ENCODE measurements at regions not wholly inside any gene's neighbourhood (a gene's known extent, or its start where the extent isn't known, plus 50 kb on each side); places are given as distances from the start of the nearest gene placed in this dataset.

DNA sequence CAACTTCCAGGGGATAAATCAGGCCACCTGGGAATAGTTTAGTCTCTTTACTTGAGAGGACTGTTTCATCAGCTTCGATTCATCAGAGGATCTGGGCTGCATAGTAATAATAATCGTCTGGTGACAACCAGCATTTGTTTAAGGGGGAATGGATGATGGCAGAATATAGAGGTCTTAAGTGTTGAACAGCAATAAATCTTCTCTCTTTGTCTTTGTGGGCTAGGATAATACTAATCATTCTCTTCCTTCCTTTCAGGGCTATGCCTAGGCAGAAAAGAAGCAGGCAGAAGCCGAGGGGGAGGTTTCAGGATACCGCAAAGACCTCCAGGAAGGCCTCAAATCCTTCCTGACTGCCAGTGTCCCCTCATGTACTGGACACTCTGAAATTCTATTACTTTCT is 150.4 kb upstream of the GAREM1 start:
- DNase-seq (ENCODE audit: low read depth in 4 of 4, low spot score in 3 of 4) = no peak

DNA sequence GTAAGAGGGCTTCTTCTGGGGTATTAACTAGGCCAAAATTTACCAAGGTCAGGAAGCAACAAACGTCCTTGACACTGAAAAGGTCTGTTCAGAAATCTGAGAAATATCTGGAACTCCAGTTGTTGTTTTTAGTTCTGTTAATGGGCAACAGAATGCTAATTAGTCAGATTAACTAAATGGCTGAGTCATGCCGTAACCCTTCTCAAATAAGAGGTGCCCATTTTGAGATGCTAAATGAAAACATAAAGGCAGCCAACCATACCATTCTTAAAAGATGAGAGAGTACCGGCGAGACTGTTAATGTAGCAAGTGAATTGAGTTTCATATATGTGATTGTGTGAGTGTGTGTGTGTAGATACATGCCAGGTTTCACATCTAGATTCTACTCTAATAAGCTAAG is 147.9 kb upstream of the GAREM1 start:
- no peak for DNase-seq (ENCODE audit: low read depth in 4 of 4, low spot score in 3 of 4)

DNA sequence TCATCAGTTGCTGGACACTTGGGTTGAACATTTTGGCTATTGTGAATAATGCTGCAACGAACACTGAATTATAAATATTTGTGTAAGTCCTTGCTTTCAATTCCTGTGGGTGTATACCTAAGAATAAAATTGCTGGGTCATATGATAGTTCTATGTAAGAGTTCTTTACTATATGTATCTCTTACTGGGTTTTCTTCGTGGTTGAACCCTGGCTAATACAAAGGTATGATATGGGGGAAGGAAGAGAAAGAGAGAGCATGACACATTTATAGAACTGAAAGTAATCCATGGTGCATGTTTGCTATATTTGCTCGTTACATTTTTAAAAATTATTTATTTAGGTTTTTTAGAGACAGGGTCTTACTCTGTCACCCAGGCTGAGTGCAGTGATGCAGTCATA is 143.1 kb upstream of the GAREM1 start:
- DNase-seq (ENCODE audit: low read depth in 4 of 4, low spot score in 3 of 4) = no peak

- DNase-seq (ENCODE audit: low read depth in 4 of 4, low spot score in 3 of 4) = peak in 3 of 4 donors; percentile 21 to 65 (median 31)
These were observed 142.0 kb upstream of the GAREM1 start for GRCh38 chr18:32612651-32613050.

- DNase-seq (ENCODE audit: low read depth in 4 of 4, low spot score in 3 of 4) = peak in 1 of 4 donors; percentile 42
These were observed 139.5 kb upstream of the GAREM1 start for GRCh38 chr18:32610176-32610575.

DNA sequence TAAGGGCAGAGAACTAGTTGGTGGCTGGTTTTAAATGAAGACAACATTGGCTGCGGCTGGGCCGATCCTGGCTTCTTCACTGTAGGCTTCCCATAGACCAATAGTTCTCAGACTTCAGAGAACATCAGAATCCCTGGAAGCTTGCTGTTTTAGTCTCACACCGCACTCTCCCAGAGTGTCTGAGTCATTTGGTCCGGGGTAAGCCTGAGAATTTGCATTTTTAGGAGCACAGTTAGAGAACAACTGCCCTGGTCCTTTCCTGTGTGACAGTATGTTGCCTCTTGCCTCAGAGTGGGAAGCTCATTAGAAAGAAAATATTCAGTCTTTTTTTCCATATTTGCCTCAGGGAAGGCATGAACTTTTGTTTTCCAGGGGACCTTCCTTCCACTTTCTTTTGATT is 137.1 kb upstream of the GAREM1 start:
- no peak for DNase-seq (ENCODE audit: low read depth in 4 of 4, low spot score in 3 of 4)

DNA sequence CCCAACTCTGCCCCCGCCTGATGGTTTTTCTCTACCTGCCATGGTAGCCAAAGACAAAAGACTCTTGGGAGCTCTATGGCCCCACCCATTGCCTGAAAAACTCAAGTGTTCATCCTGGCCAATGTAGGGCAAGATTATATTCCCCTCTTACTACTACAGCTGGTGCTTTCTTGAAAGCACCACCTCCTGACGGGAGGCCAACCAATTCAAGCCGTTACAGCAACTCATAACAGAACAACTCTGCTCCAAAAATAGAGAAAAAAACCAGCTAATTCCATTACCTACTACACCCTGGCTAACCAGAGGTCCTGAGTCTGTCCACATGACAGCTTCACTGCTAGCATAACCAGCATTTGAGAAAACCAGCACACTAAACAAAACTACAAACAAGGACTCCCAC is 127.5 kb upstream of the GAREM1 start:
- no peak for DNase-seq (ENCODE audit: low read depth in 4 of 4, low spot score in 3 of 4)

DNA sequence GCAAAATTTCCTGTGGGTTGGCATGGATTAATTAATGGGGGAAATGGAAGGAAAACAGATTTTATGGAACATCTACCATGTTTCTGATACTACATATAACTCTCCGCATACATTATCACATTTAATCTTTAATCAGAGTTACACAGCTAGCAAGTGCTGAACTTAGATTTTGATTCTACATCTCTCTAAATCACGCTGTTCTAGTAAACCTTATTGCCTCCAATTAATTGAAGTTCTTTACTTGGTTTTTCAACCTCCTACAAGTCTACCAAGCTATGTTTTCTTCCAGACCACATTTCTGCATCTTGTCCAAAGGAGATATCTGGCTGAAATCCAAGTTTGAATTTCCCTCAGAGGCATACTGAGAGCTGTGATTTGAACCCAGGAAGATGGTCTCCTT is 125.8 kb upstream of the GAREM1 start:
- no peak for DNase-seq (ENCODE audit: low read depth in 4 of 4, low spot score in 3 of 4)

DNA sequence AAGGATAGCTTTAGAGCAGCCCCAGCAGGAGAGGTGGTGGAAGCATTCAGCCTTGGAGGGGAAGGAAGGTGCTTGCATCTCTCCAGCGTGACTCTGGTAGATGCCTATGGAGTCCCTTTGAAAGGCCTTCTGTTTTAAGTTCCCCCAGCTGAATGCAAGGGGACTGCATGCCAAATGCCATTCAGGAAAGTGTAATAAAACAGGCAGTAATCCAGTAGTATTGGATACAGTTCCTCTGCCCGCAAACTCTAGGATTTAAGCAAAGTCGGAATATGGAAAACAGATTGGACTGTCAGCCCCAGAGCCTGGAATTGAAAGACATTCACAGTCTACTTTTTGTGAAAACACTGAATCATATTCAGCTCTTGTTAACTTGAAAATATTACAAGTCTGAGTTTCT is 125.2 kb upstream of the GAREM1 start:
- no peak for DNase-seq (ENCODE audit: low read depth in 4 of 4, low spot score in 3 of 4)

GRCh38 chr18:32588191-32588590 is 117.5 kb upstream of the GAREM1 start:
- DNase-seq (ENCODE audit: low read depth in 4 of 4, low spot score in 3 of 4) = no peak

DNA sequence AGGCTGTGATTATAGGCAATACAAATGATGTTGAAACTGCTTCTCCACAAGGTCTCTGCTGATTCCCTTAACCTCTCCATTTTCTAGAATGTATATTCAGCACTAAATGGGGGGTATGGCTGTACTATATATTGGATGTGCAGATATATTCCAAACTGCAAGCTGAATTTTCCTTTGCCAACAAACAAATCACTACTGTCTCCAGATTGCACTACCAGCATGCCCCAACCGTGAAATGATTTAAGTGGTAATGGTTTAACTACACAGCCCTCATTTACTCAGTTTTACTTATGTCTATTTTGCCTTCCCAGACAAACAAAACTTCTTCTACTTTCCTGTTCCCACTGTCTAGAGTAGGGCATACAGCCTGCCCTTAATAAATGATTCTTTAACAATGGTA is 112.7 kb upstream of the GAREM1 start:
- no peak for DNase-seq (ENCODE audit: low read depth in 4 of 4, low spot score in 3 of 4)

- DNase-seq (ENCODE audit: low read depth in 4 of 4, low spot score in 3 of 4) = no peak
These were observed 111.8 kb upstream of the GAREM1 start for GRCh38 chr18:32582455-32582854.

DNA sequence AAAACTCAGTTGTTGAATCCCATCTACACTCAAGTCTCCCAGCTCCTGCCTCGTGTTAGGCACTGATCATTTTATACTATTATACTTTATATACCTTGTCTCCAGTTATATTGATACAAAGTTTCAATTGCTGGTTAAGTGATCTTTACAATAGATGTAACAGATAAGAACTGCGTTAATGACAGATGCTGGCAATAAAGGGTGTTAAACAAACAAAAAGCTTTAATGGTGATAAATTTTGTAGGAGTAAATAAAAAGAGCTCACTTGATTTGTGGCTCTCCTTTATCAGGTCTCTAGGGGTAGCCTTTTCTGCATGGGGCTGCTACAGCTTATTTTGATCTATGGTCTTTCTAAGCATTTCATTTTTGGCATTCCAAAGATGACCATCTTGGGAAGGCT is 106.9 kb upstream of the GAREM1 start:
- DNase-seq (ENCODE audit: low read depth in 4 of 4, low spot score in 3 of 4) = no peak

DNA sequence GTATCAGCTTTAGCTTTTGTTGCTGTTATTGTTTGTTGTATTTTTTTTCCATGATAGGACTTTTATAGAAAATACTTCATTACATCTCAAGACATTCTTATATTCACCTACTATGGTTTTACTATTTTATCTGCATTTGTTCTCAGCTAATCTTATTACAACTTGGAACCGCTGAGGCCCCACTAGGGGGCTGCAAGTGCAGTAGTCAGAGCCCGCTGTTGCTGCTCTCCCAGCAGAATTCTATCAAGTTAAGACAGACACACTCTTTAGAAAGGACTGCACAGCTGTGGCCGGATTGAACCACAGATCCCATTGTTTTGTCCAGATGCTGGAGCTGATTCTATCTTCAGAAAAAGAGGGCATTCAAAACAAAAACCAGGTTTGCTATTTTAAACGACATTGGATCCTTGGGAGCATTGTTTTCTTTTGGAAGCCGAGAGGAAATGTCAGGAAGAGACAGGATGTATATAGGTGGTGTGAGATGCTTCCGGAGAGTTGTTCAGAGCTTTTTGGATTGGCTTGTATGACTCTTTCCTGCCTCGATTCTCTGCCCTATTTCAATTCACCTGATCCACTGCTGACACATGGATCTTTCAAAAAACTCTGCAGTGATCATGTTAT is 105.7 kb upstream of the GAREM1 start:
- DNase-seq (ENCODE audit: low read depth in 4 of 4, low spot score in 3 of 4) = peak in 2 of 4 donors; percentile 16 to 35

- no peak for DNase-seq (ENCODE audit: low read depth in 4 of 4, low spot score in 3 of 4)
These were observed 96.3 kb upstream of the GAREM1 start for GRCh38 chr18:32566960-32567359.

GRCh38 chr18:32553640-32554365 is 83.1 kb upstream of the GAREM1 start:
- no peak for DNase-seq (ENCODE audit: low read depth in 4 of 4, low spot score in 3 of 4)

GRCh38 chr18:32553174-32553573 is 82.5 kb upstream of the GAREM1 start:
- DNase-seq (ENCODE audit: low read depth in 4 of 4, low spot score in 3 of 4) = no peak

- DNase-seq (ENCODE audit: low read depth in 4 of 4, low spot score in 3 of 4) = no peak
These were observed 81.8 kb upstream of the GAREM1 start for GRCh38 chr18:32552421-32553030.

GRCh38 chr18:32550963-32551362 is 80.3 kb upstream of the GAREM1 start:
- no peak for DNase-seq (ENCODE audit: low read depth in 4 of 4, low spot score in 3 of 4)

- DNase-seq (ENCODE audit: low read depth in 4 of 4, low spot score in 3 of 4) = peak in 2 of 4 donors; percentile 32 to 33
These were observed 78.8 kb upstream of the GAREM1 start for GRCh38 chr18:32549248-32550110.

- no peak for DNase-seq (ENCODE audit: low read depth in 4 of 4, low spot score in 3 of 4)
These were observed 78.0 kb upstream of the GAREM1 start for GRCh38 chr18:32548688-32549087.

All from left renal pelvis (tissue), 4 donors.